GM18951 (cell line): ENCODE measurements at regions not wholly inside any gene's neighbourhood (a gene's known extent, or its start where the extent isn't known, plus 50 kb on each side); places are given as distances from the start of the nearest gene placed in this dataset.

Experiments
- POLR2A ChIP-seq: IDR thresholded peaks from 4 replicates; pipeline ENCODE4 v1.6.1; 2011; ENCODE audit warnings: mild to moderate bottlenecking; ENCODE audit not compliant: insufficient read length, insufficient read depth; ENCODE audit errors: extremely low read depth
- in situ Hi-C: fragments of 300-500 bp; cut with MboI; formaldehyde crosslinking; loops from one replicate; pipeline ENCODE4 v1.12.0; 2022; ENCODE audit warnings: low sequenced_read_pairs, mixed read lengths, inconsistent platforms; ENCODE audit not compliant: unreplicated experiment

DNA sequence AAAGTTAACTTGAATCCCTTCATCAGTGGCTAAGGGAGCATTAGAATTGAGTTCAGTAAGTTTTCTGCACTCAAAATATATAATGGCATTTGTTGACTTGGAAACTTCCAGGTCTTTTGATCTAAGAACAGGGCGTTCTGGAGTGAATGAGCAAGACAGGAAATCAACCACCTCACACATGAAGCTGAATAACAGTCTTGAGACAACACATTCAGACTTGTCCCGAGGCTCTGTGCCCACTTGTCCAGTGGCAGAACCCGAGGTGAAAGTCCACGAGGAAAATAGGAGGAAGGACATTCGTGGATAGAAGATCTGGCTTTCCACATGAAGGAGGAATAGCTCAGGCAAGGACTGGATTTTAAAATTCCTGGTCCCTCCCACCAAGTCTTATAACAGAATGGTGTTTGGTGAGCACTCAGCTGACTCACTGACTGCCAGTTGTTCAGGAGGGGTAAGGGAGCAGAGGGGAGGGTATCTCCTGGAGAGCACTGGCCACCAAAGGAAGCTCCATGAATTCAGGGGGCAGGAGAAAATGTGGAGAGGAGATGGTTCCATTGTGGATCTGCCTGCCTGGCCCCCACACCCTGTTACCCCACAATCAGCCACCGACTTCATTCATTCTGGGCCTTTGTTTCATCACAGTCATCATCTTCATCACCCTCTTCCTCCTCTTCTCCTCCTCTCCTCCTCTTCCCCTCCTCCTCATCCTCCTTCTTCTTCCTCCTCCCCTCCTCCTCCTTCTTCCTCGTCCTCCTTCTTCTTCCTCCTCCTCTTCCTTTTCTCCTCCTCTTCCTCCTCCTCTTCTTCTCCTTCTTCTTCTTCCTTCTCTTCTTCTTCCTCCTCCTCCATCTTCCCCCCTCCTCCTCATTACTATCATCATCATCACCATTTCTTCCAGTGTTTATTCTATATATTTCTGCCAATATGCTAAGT is 620.1 kb downstream of the MED13L start:
- no peak for TF ChIP-seq POLR2A

DNA sequence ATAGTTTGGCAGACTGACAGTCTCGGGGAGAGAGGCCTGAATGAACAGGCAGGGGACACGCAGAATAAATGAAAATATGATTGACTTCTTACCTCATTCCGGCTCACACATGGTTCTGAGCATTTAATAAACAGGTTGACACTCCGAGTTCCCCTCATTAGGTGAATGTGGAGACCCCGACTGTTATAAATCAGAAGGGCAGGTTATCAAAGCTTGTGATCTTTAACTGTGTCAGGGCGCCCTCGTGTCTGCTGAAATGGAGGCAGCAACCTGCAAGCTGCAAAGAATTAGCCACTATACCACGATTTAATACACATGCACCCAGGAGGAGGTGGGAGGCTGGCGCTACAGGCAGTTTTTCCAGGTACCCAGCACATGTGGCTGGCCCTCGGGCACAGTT is 627.5 kb downstream of the MED13L start:
- in situ Hi-C loops: no loop called here
- TF ChIP-seq POLR2A: no peak

More for the DNA sequence above, 620.1 kb downstream of the MED13L start:
- in situ Hi-C loops: no loop called here

DNA sequence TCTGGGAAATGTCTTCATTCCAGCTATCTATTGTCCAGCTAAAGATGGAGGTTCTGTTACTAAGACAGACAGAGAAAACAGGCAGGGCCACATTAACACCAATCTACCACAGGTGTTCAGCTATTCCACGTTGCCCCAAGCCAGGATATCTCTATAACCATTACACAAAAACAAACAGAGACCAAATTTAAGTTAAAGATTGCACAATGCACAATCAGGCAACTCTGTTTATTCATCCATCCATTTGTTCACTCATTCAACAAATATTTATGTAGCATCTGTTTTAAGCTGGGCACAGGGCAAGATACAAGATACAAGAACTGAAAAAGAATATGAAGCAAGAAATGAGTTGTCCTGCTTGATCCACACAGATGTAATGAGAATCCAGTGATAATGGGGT is 629.0 kb downstream of the MED13L start:
- in situ Hi-C loops: no loop called here
- no peak for TF ChIP-seq POLR2A

- no peak for TF ChIP-seq POLR2A
- in situ Hi-C loops: no loop called here
These were observed 631.3 kb downstream of the MED13L start for GRCh38 chr12:115646210-115646609.

DNA sequence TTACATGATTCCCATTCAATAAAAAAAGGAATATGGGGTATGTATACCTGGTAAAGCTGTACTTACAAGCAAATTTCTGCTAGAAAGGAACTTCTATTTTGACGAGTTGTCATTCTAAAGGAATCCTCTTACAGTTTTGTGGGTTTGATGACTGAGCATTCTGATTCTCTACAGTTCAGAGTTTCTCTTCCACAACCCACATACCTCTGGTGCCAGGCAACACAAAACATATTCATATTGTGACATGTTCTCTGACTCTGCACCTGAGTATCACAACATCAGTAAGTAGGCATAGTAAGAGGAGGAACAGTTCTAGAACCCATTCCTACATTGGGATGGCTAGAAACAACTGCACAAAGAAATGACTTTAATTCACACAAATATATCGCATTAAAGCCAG is 636.6 kb downstream of the MED13L start:
- TF ChIP-seq POLR2A: no peak
- in situ Hi-C loops: no loop called here

DNA sequence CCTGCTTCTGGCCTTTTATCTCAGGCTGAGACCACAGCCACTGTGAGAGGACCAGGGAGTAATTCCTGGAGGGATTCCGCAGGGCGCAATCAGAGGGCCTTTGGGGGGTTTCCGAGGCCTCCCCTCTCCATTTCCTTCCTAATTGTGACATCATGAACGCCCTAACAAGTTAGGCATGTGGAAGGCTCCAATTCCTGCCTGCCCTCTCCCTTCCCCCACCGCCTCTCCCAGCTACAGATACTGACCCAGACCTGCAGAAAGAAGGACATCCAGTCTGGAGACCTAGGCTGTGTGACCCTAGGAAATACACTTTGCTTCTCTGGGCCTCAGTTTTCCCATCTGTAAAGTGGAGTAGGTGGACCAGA is 637.9 kb downstream of the MED13L start:
- in situ Hi-C loops: no loop called here
- TF ChIP-seq POLR2A: no peak

DNA sequence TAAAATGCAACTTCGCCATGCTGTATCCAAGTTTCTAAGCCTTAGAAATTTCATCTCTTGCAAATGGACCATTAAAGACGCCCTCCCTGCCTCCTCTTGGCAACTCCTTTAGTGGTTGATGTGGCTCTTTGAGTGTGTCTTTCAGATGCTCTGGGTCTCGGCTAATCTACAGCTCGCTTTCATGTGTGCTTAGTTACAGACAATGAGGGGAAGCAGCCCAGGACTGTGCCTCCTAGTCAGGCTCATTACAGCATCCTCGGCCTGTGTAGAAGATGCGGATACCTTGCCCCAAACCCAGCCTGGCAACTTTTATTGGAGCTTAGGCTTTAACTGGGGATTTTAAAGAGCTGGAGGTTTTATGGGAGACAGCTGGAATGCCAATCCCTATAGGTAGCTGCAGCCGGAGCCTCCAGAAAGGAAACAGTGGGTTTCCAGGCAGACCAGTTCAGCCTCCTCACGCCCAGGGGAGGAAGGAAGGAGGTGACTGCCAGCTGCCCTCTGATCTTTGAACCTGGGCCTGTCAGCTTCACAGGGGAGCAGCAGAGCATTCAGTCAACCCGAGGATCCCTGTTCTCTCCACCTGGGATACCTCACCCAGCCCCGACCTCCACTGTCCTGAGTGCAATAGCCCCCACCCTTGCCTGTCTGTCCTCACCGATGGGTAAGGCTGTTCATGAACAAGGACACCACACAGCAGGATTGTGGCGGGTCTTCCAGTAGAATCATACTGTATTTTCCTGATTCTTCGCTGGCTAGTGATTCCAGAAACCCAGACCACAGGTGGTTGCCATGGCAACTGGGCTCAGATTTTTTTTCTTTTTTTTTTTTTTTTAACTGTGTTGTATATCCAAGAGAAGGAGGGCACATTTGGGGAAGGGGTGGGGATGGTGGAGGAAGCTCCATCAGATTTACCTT is 638.5 kb downstream of the MED13L start:
- in situ Hi-C loops: no loop called here
- TF ChIP-seq POLR2A: no peak

GRCh38 chr12:115636546-115636945 is 640.9 kb downstream of the MED13L start:
- in situ Hi-C loops: no loop called here
- no peak for TF ChIP-seq POLR2A

- in situ Hi-C loops: no loop called here
- no peak for TF ChIP-seq POLR2A
These were observed 645.2 kb downstream of the MED13L start for GRCh38 chr12:115632308-115632707.

- in situ Hi-C loops: no loop called here
- no peak for TF ChIP-seq POLR2A
These were observed 647.4 kb downstream of the MED13L start for GRCh38 chr12:115630136-115630535.

DNA sequence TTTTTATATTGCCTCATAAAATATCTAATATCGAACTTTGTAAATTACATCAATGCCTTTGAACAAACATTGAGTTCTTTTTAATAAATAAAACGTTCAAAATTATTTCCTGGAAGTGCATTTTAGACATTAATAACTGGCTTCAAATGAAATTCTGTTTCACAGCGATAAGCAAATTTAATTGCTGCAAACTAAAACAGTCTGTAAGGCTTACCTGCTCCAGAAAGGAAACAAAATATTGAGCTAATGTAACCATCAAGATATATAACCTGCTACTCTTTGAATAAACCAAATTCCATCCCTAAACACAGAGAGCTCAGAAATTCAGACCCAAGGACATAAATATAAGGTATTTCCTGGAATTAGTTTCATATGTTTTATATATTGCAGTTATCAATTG is 651.3 kb downstream of the MED13L start:
- TF ChIP-seq POLR2A: no peak
- in situ Hi-C loops: no loop called here

DNA sequence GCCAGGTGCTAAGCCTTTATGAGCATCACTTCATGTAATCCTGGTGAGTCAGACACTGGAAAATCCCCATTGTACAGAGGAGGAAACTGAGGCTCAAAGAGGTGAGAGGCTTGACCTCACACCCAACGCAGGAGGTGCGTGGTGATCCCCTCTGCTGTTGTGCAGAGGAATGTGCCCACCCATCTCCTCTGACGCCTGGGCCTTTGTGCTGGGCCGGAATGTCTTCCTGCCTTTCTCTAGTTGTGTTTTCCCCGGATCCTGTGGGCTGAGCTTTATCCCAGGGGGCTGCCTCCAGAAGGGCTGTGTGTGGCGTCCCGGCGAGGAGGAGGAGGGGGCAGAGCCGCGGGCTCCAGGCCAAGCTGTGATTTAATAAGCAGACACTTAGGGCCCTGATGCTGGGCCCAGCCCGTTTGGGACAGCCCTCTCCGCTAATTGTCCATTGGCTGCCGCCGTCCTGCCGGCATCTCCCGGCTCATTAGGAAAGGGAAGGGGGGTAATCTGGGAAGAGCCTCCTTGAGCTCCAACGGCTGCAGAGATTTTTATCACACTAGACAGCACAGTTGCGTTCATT is 653.6 kb downstream of the MED13L start:
- TF ChIP-seq POLR2A: no peak

GRCh38 chr12:115623275-115623674 is 654.2 kb downstream of the MED13L start:
- TF ChIP-seq POLR2A: no peak
- in situ Hi-C loops: no loop called here

More for the DNA sequence above, 653.6 kb downstream of the MED13L start:
- in situ Hi-C loops: no loop called here

GRCh38 chr12:115620816-115621215 is 656.7 kb downstream of the MED13L start:
- TF ChIP-seq POLR2A: no peak
- in situ Hi-C loops: no loop called here

GRCh38 chr12:115619889-115620288 is 657.6 kb downstream of the MED13L start:
- no peak for TF ChIP-seq POLR2A
- in situ Hi-C loops: no loop called here
